Glutamatergic neuron (in vitro differentiated cells): ENCODE measurements at regions not wholly inside any gene's neighbourhood (a gene's known extent, or its start where the extent isn't known, plus 50 kb on each side); places are given as distances from the start of the nearest gene placed in this dataset.
"Not testable (repeated sequence)": the region's sequence is repeated elsewhere in the genome, so short reads cannot be mapped to it uniquely, and the experiment has no call there.

Experiments used
- DNase-seq: peaks from one replicate; pipeline ENCODE4 v3.0.0; 2022
- H3K27ac Mint-ChIP-seq: one replicate; pipeline ENCODE4 v1.8.0; 2020; ENCODE audit warnings: mild to moderate bottlenecking, mixed read lengths, inconsistent platforms; ENCODE audit not compliant: unreplicated experiment
- H3K27me3 Mint-ChIP-seq: one replicate; pipeline ENCODE4 v1.8.0; 2020; ENCODE audit warnings: mild to moderate bottlenecking, moderate library complexity, mixed read lengths, inconsistent platforms; ENCODE audit not compliant: unreplicated experiment
- H3K36me3 Mint-ChIP-seq: one replicate; pipeline ENCODE4 v1.8.0; 2020; ENCODE audit warnings: mild to moderate bottlenecking, mixed read lengths, inconsistent platforms; ENCODE audit not compliant: unreplicated experiment
- H3K4me1 Mint-ChIP-seq: one replicate; pipeline ENCODE4 v1.8.0; 2020; ENCODE audit warnings: mild to moderate bottlenecking, low read depth, mixed read lengths, inconsistent platforms; ENCODE audit not compliant: unreplicated experiment
- H3K4me3 Mint-ChIP-seq: one replicate; pipeline ENCODE4 v1.8.0; 2020; ENCODE audit warnings: mild to moderate bottlenecking, mixed read lengths, inconsistent platforms; ENCODE audit not compliant: unreplicated experiment
- H3K9me3 Mint-ChIP-seq: one replicate; pipeline ENCODE4 v1.8.0; 2020; ENCODE audit warnings: mild to moderate bottlenecking, moderate library complexity, mixed read lengths, inconsistent platforms; ENCODE audit not compliant: unreplicated experiment
- TF ChIP-seq, protein P1 (sequence below): fragments of 200-600 bp; sonication (generic); IDR thresholded peaks from one replicate; pipeline ENCODE4 v1.5.0; 2021; ENCODE audit not compliant: partially characterized antibody, unreplicated experiment

DNA sequence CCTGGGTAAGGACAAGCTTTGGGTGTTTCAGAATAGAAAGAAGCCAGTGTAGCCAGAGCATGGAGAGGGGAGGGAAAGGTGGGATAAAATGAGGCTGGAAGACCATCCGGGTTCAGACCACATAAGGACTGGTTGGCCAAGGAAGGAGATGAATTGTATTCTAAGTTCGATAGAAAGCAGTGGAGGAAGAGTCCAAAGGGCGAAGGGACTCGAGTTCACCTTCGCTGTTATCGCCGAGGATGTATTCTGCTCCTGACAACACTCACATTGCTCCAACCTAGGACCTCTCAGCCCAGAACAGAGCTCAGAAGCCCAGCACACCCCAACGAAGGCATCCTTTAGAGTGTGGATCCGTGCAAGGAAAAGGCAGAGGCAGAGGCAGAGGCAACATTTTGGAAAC lies 133.1 kb upstream of the EPB41L4A start:
- TF ChIP-seq, protein P1, sequence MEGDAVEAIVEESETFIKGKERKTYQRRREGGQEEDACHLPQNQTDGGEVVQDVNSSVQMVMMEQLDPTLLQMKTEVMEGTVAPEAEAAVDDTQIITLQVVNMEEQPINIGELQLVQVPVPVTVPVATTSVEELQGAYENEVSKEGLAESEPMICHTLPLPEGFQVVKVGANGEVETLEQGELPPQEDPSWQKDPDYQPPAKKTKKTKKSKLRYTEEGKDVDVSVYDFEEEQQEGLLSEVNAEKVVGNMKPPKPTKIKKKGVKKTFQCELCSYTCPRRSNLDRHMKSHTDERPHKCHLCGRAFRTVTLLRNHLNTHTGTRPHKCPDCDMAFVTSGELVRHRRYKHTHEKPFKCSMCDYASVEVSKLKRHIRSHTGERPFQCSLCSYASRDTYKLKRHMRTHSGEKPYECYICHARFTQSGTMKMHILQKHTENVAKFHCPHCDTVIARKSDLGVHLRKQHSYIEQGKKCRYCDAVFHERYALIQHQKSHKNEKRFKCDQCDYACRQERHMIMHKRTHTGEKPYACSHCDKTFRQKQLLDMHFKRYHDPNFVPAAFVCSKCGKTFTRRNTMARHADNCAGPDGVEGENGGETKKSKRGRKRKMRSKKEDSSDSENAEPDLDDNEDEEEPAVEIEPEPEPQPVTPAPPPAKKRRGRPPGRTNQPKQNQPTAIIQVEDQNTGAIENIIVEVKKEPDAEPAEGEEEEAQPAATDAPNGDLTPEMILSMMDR: no peak

GRCh38 chr5:112552791-112553190 lies 133.7 kb upstream of the EPB41L4A start:
- H3K4me3 Mint-ChIP-seq: no peak overlapping the region
- no peak for DNase-seq
- peaks cover 4% of the 10 kb centered on the region for H3K9me3 Mint-ChIP-seq
- H3K27ac Mint-ChIP-seq: no peak overlapping the region
- no peaks in the 10 kb centered on the region for H3K27me3 Mint-ChIP-seq
- no peaks in the 10 kb centered on the region for H3K36me3 Mint-ChIP-seq
- H3K4me1 Mint-ChIP-seq: peaks cover 19% of the 10 kb centered on the region
- TF ChIP-seq, protein P1: no peak

More for the DNA sequence above, 133.1 kb upstream of the EPB41L4A start:
- H3K9me3 Mint-ChIP-seq: peaks cover 4% of the 10 kb centered on the region
- no peak overlapping the region for H3K4me3 Mint-ChIP-seq
- H3K4me1 Mint-ChIP-seq: peaks cover 19% of the 10 kb centered on the region
- no peaks in the 10 kb centered on the region for H3K27me3 Mint-ChIP-seq
- no peak overlapping the region for H3K27ac Mint-ChIP-seq
- H3K36me3 Mint-ChIP-seq: no peaks in the 10 kb centered on the region
- DNase-seq: no peak

DNA sequence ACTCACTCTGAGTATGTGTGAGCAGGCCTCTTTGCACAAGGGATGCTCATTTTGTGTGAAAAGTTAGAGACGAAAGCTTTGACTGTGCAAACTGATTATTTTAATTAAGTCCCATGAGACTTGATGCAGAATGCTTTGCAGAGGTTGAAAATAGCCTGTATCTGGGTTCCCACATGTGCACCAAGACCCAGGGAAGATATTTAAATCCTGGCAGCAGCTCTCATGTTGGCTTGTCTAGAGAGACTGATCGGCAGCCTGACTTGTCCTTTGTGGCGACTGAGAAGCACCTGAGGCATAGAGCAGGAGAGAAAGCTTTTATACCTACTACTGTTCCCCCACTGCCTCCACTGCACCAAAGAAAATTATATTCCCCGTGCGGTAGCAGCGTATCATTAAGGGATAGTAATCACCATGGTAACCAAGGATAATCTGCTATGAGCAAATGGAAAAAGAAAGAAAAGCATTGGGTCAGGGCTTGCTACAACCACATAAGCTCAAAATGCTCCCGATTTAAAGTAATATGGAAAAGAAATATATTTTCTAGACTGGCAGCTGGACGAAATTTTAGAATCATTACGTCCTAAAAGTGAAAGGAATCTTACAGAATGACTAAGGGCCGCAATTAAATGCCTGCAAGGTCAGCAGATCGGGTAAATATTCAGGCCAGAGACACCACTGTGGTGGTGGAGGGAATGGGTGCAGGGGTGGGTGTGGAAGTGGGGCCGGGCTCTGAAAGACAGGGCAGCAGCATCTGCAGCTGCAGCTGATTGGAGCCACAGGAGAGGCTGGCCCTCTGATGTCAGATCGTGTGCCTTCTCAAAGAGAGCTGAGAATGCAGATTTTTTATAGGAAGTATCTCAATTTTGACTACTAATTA lies 135.3 kb upstream of the EPB41L4A start:
- Mint-ChIP-seq H3K36me3 (no peaks in the 10 kb centered on the region), H3K27me3 (no peaks in the 10 kb centered on the region), H3K9me3 (peaks cover 4% of the 10 kb centered on the region), H3K4me1 (peaks cover 19% of the 10 kb centered on the region), H3K4me3 (peak overlapping the region; percentile 3), H3K27ac (no peak overlapping the region)
- DNase-seq: no peak
- TF ChIP-seq, protein P1: no peak

DNA sequence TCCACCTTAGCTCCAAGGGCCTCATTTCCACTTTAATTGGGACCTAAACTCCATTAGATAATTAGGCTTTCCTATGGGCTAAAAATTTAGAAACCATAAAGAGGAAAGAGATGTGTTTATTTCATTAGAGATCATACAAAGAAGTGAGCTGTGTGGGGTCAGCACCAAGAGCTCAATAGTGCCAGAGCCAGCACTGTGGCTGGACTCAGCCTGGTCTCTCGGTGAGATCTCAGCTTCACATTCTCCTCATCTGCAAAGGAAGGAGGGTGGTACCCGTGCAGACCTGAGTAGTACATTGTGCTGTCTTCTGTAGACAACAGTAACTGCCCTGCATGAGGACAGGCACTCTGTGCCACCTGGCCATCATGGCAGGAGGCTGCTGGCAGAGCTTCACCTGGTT lies 136.1 kb upstream of the EPB41L4A start:
- Mint-ChIP-seq H3K4me3 (no peak overlapping the region), H3K27ac (no peak overlapping the region), H3K9me3 (peaks cover 4% of the 10 kb centered on the region), H3K36me3 (no peaks in the 10 kb centered on the region), H3K4me1 (peaks cover 19% of the 10 kb centered on the region), H3K27me3 (no peaks in the 10 kb centered on the region)
- no peak for DNase-seq
- TF ChIP-seq, protein P1: no peak

GRCh38 chr5:112555691-112556090 lies 136.6 kb upstream of the EPB41L4A start:
- H3K36me3 Mint-ChIP-seq: no peaks in the 10 kb centered on the region
- DNase-seq: no peak
- no peak overlapping the region for H3K27ac Mint-ChIP-seq
- peaks cover 4% of the 10 kb centered on the region for H3K9me3 Mint-ChIP-seq
- H3K4me1 Mint-ChIP-seq: peaks cover 19% of the 10 kb centered on the region
- TF ChIP-seq, protein P1: no peak
- H3K27me3 Mint-ChIP-seq: no peaks in the 10 kb centered on the region
- no peak overlapping the region for H3K4me3 Mint-ChIP-seq

- not testable (repeated sequence) for H3K27ac Mint-ChIP-seq, H3K4me3 Mint-ChIP-seq
- peaks cover 16% of the 10 kb centered on the region for H3K36me3 Mint-ChIP-seq
Observed at GRCh38 chr5:112559501-112559900, 140.4 kb upstream of the EPB41L4A start.

More at GRCh38 chr5:112559501-112559900, 140.4 kb upstream of the EPB41L4A start:
- H3K9me3 Mint-ChIP-seq, H3K27me3 Mint-ChIP-seq, H3K4me1 Mint-ChIP-seq, DNase-seq: not testable (repeated sequence)
